Islet precursor cell (in vitro differentiated cells): ENCODE measurements at regions not wholly inside any gene's neighbourhood (a gene's known extent, or its start where the extent isn't known, plus 50 kb on each side); places are given as distances from the start of the nearest gene placed in this dataset.

ENCODE experiments used
- DNase-seq: peaks from one replicate; pipeline ENCODE4 v3.0.0-alpha.2; 2018

- no peak for DNase-seq
These were observed 327.1 kb downstream of the STIM2 start for GRCh38 chr4:27187786-27188185.

GRCh38 chr4:27189683-27190082 lies 329.0 kb downstream of the STIM2 start:
- DNase-seq = no peak

- no peak for DNase-seq
These were observed 331.0 kb downstream of the STIM2 start for GRCh38 chr4:27191592-27191991.

- DNase-seq = no peak
These were observed 334.0 kb downstream of the STIM2 start for GRCh38 chr4:27194599-27195176.

- no peak for DNase-seq
These were observed 337.6 kb downstream of the STIM2 start for GRCh38 chr4:27198246-27198645.

- no peak for DNase-seq
These were observed 338.3 kb downstream of the STIM2 start for GRCh38 chr4:27198971-27199370.

GRCh38 chr4:27206009-27206408 lies 345.4 kb downstream of the STIM2 start:
- no peak for DNase-seq

- no peak for DNase-seq
These were observed 350.3 kb downstream of the STIM2 start for GRCh38 chr4:27210956-27211355.

GRCh38 chr4:27214010-27214409 lies 353.4 kb downstream of the STIM2 start:
- no peak for DNase-seq

- DNase-seq = no peak
These were observed 354.7 kb downstream of the STIM2 start for GRCh38 chr4:27215220-27215826.

- DNase-seq = no peak
These were observed 356.7 kb downstream of the STIM2 start for GRCh38 chr4:27217261-27217769.

GRCh38 chr4:27218013-27218412 lies 357.4 kb downstream of the STIM2 start:
- DNase-seq = no peak

GRCh38 chr4:27223326-27223725 lies 362.7 kb downstream of the STIM2 start:
- DNase-seq = no peak

- no peak for DNase-seq
These were observed 372.9 kb downstream of the STIM2 start for GRCh38 chr4:27233531-27233930.

- DNase-seq = no peak
These were observed 373.8 kb downstream of the STIM2 start for GRCh38 chr4:27234306-27234899.

- DNase-seq = no peak
These were observed 379.0 kb downstream of the STIM2 start for GRCh38 chr4:27239641-27240040.

- no peak for DNase-seq
These were observed 381.6 kb downstream of the STIM2 start for GRCh38 chr4:27242217-27242616.

- DNase-seq = no peak
These were observed 384.6 kb downstream of the STIM2 start for GRCh38 chr4:27245216-27245615.

- no peak for DNase-seq
These were observed 388.2 kb downstream of the STIM2 start for GRCh38 chr4:27248829-27249228.

GRCh38 chr4:27251771-27252170 lies 391.1 kb downstream of the STIM2 start:
- no peak for DNase-seq

GRCh38 chr4:27267339-27267969 lies 406.8 kb downstream of the STIM2 start:
- DNase-seq = no peak

GRCh38 chr4:27267970-27268355 lies 407.3 kb downstream of the STIM2 start:
- no peak for DNase-seq

GRCh38 chr4:27270435-27270834 lies 409.8 kb downstream of the STIM2 start:
- DNase-seq = no peak

- DNase-seq = no peak
These were observed 410.9 kb downstream of the STIM2 start for GRCh38 chr4:27271555-27271954.
